DOHH2 (cell line): ENCODE measurements at regions not wholly inside any gene's neighbourhood (a gene's known extent, or its start where the extent isn't known, plus 50 kb on each side); places are given as distances from the start of the nearest gene placed in this dataset.

Experiments
- EZH2phosphoT487 ChIP-seq: fragments of 200-600 bp; sonication (generic); IDR thresholded peaks from 2 replicates; pipeline ENCODE4 v1.6.1; 2017; ENCODE audit warnings: borderline replicate concordance, mild to moderate bottlenecking, antibody characterized with exemption, low read length, moderate library complexity, mixed read lengths
- TF ChIP-seq, protein P1 (sequence below): fragments of 200-600 bp; sonication (generic); IDR thresholded peaks from one replicate; pipeline ENCODE4 v1.5.1; 2014; ENCODE audit warnings: antibody characterized with exemption, mild to moderate bottlenecking, low read depth, low read length; ENCODE audit not compliant: poor library complexity, severe bottlenecking

DNA sequence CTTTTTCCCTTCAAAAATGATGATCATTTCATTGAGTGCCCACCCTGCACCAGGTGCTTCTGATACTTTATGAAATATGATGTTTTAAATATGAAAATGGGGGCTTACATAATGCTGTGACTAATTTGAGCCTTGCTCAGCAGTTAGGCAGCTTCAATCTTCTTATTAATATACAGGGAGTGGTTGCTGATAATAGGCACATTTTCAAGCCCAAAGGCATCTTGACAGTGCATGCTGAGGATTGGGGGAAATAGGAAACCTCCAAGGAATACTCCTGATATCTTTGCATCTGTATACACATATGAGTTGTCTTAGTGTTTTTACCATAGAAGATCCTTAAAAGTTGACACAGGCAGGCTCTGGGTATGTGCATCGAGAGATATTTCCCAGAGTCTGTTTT lies 262.3 kb upstream of the SASH1 start:
- TF ChIP-seq, protein P1, sequence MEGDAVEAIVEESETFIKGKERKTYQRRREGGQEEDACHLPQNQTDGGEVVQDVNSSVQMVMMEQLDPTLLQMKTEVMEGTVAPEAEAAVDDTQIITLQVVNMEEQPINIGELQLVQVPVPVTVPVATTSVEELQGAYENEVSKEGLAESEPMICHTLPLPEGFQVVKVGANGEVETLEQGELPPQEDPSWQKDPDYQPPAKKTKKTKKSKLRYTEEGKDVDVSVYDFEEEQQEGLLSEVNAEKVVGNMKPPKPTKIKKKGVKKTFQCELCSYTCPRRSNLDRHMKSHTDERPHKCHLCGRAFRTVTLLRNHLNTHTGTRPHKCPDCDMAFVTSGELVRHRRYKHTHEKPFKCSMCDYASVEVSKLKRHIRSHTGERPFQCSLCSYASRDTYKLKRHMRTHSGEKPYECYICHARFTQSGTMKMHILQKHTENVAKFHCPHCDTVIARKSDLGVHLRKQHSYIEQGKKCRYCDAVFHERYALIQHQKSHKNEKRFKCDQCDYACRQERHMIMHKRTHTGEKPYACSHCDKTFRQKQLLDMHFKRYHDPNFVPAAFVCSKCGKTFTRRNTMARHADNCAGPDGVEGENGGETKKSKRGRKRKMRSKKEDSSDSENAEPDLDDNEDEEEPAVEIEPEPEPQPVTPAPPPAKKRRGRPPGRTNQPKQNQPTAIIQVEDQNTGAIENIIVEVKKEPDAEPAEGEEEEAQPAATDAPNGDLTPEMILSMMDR, result no peak
- TF ChIP-seq EZH2phosphoT487, result no peak
